GM12892 (cell line): ENCODE measurements at regions not wholly inside any gene's neighbourhood (a gene's known extent, or its start where the extent isn't known, plus 50 kb on each side); places are given as distances from the start of the nearest gene placed in this dataset.

Source experiments
- POLR2AphosphoS5 ChIP-seq: IDR thresholded peaks from 2 replicates; pipeline ENCODE4 v1.6.1; 2011; ENCODE audit warnings: low read depth, low read length, control low read depth
- TAF1 ChIP-seq: IDR thresholded peaks from 2 replicates; pipeline ENCODE4 v1.6.1; 2011; ENCODE audit warnings: low read depth, mild to moderate bottlenecking, control low read depth, low read length, borderline replicate concordance

GRCh38 chr11:46222490-46223251, 54.8 kb upstream of the CREB3L1 start:
- TF ChIP-seq POLR2AphosphoS5 (no peak), TAF1 (no peak)
